Brain microvascular endothelial cell (primary cell): ENCODE measurements at regions not wholly inside any gene's neighbourhood (a gene's known extent, or its start where the extent isn't known, plus 50 kb on each side); places are given as distances from the start of the nearest gene placed in this dataset.

Source experiments
- DNase-seq: peaks from one replicate; pipeline ENCODE4 v3.0.0-alpha.2; 2020
- H3K27ac ChIP-seq: fragments of 250-450 bp; sonication (Bioruptor Pico); 2 replicates; pipeline ENCODE4 v1.5.1; 2020; ENCODE audit warnings: mild to moderate bottlenecking, moderate library complexity
- H3K27me3 ChIP-seq: fragments of 250-450 bp; sonication (Bioruptor Pico); replicated peaks from 2 replicates; pipeline ENCODE4 v1.5.1; 2020; ENCODE audit warnings: mild to moderate bottlenecking
- H3K36me3 ChIP-seq: fragments of 250-450 bp; sonication (Bioruptor Pico); replicated peaks from 2 replicates; pipeline ENCODE4 v1.5.1; 2020; ENCODE audit warnings: mild to moderate bottlenecking
- H3K4me3 ChIP-seq: 2 replicates; pipeline ENCODE4 v1.5.1; 2011; ENCODE audit warnings: low read depth, mild to moderate bottlenecking, control low read depth, low read length, moderate library complexity
- in situ Hi-C: cut with HindIII; loops from 2 replicates; pipeline ENCODE4 v1.10.0; 2017; ENCODE audit warnings: low sequenced_read_pairs, low pct_ligation_motif_present
- TF ChIP-seq, protein P1 (sequence below): IDR thresholded peaks from 2 replicates; pipeline ENCODE4 v1.5.1; 2011; ENCODE audit warnings: low read depth, mild to moderate bottlenecking, moderate library complexity, low read length, control low read depth, inconsistent platforms; ENCODE audit errors: missing control alignments

DNA sequence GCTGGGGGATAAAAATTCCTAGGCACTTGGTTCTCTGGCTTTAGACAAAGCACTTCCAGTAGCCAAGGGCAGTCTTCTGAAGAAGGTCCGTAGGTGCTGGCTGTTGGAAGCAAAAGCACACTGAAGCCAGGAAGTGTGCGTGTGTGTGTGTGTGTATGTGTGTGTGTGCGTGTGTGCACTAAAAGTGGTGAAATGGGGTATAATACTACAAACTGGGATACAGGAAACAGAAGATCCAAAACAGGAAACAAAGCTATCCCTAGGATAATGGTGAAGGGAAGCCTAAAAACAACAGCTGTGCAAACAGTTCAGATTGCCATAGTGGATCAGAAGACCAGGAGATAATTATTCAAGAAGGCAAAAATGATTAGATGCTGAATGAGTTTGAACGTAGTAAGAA lies 103.4 kb downstream of the IL20RB start:
- DNase-seq: no peak
- no peak overlapping the region for H3K27ac ChIP-seq
- no peaks in the 10 kb centered on the region for H3K36me3 ChIP-seq
- in situ Hi-C loops: no loop called here
- no peaks in the 10 kb centered on the region for H3K27me3 ChIP-seq
- TF ChIP-seq, protein P1, sequence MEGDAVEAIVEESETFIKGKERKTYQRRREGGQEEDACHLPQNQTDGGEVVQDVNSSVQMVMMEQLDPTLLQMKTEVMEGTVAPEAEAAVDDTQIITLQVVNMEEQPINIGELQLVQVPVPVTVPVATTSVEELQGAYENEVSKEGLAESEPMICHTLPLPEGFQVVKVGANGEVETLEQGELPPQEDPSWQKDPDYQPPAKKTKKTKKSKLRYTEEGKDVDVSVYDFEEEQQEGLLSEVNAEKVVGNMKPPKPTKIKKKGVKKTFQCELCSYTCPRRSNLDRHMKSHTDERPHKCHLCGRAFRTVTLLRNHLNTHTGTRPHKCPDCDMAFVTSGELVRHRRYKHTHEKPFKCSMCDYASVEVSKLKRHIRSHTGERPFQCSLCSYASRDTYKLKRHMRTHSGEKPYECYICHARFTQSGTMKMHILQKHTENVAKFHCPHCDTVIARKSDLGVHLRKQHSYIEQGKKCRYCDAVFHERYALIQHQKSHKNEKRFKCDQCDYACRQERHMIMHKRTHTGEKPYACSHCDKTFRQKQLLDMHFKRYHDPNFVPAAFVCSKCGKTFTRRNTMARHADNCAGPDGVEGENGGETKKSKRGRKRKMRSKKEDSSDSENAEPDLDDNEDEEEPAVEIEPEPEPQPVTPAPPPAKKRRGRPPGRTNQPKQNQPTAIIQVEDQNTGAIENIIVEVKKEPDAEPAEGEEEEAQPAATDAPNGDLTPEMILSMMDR: no peak
- H3K4me3 ChIP-seq: no peak overlapping the region

DNA sequence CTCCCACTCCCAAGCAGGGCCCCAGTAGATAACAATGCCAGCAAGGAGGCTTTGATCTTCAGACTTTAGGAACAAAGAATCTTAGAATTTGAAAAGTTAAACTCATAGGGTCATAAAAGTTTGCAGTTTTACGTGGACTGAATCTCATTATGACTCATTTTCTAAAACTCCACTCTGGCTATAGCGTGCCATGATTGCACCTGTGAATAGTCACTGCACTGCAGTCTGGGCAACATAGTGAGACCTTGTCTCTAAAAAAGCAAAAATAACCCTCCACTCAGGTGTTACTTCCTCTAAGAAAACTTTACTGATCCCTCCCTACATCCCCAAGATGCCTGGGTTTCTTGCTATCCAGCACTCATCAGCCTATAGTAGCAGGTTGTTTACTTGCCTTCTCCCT lies 104.5 kb downstream of the IL20RB start:
- TF ChIP-seq, protein P1: no peak
- H3K36me3 ChIP-seq: no peaks in the 10 kb centered on the region
- H3K27ac ChIP-seq: no peak overlapping the region
- no peak for DNase-seq
- in situ Hi-C loops: no loop called here
- no peak overlapping the region for H3K4me3 ChIP-seq
- H3K27me3 ChIP-seq: no peaks in the 10 kb centered on the region

DNA sequence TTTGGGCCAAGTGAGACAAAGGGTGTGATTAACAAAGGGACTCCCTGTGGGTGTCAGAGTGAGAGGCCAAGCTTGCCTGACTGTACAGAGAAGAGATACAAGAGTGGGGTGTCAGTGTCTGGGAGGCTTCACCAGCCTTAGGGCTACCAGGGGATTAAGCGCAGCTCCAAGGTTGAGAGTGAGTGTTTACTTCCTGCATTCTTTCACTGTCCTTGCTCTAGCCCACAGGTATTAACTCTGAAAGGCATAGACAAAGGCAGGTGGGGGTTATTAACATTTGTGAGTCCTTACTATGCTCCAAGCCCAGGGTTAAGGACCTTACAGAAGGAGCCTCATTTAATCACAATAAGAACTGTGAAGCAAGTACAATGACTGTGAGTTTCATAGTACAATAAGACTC lies 107.6 kb downstream of the IL20RB start:
- no peak for DNase-seq
- in situ Hi-C loops: no loop called here

DNA sequence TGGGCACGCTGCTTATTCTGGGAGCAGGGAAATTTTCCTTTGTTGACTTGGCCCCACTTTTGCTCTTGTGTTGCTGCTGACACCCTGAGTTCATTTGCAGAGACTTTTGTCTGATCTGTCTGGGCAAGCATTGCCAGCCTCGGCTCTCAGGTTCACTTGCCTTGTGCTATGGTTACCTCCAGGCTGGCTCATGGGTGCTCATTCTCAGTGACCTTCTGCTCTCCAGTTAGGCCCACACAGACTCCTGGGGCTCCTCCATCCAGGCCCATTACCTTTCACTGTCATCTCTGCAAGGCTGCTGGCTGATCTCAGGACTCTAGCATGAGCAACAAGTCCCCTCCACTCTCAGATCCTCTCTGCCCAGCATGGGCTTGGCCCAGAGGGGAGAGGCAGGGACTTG lies 108.3 kb downstream of the IL20RB start:
- in situ Hi-C loops: no loop called here
- Histone ChIP-seq H3K27me3 (no peaks in the 10 kb centered on the region), H3K36me3 (no peaks in the 10 kb centered on the region), H3K4me3 (no peak overlapping the region), H3K27ac (no peak overlapping the region)
- DNase-seq: no peak
- TF ChIP-seq, protein P1: no peak

More for the DNA sequence above, 107.6 kb downstream of the IL20RB start:
- Histone ChIP-seq H3K27me3 (no peaks in the 10 kb centered on the region), H3K4me3 (no peak overlapping the region), H3K27ac (no peak overlapping the region), H3K36me3 (no peaks in the 10 kb centered on the region)
- TF ChIP-seq, protein P1: no peak

DNA sequence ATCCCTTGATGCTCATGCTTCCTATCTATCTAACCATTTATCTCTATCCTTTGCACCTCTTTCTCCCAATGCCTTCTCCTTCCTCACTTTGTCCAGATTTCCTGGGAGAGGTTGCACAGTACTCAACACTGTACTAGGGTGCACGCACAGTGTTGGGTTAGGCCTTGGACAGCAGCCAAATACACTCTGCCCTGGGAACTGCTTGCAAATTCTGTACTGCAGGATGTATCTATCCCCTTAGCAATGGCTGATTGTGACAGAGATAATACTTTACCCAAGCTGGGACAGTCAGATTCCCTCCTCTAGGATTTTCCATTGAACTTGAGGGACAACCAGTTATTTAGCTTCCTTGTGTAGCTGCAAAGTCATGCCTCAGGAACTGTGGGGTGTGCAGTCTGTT lies 113.3 kb downstream of the IL20RB start:
- TF ChIP-seq, protein P1: no peak

DNA sequence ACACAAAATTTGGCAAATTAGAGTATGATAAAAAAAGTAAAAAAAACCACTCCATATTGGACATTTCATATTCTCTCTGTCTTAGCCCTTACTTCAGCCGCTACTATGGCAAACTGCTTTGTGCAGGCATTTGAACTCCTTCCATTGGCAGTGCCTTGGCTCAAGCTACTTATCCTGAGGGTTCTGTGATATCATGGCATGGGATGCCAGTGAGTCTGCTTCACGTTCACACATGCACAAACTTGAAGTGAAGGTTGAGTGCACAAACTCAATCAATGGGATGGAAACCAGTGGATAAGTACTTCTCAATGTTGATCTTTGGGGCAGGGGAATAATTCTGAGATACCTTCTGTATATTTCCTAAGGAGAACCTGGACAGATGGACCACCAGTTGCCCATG lies 117.2 kb downstream of the IL20RB start:
- Histone ChIP-seq H3K36me3 (no peaks in the 10 kb centered on the region), H3K27me3 (no peaks in the 10 kb centered on the region), H3K27ac (no peak overlapping the region), H3K4me3 (no peak overlapping the region)
- TF ChIP-seq, protein P1: no peak
- DNase-seq: no peak
- in situ Hi-C loops: no loop called here

More for the DNA sequence above, 113.3 kb downstream of the IL20RB start:
- Histone ChIP-seq H3K27me3 (no peaks in the 10 kb centered on the region), H3K4me3 (no peak overlapping the region), H3K36me3 (no peaks in the 10 kb centered on the region), H3K27ac (no peak overlapping the region)
- no peak for DNase-seq
- in situ Hi-C loops: no loop called here
